H9 (cell line): ENCODE measurements at regions not wholly inside any gene's neighbourhood (a gene's known extent, or its start where the extent isn't known, plus 50 kb on each side); places are given as distances from the start of the nearest gene placed in this dataset.

Source experiments
- DNase-seq: peaks from one replicate; pipeline ENCODE4 v3.0.0-alpha.2; 2017
- H2AFZ ChIP-seq: one replicate; pipeline ENCODE4 v1.6.1; 2013; ENCODE audit warnings: mild to moderate bottlenecking, low read length, control low read depth, moderate library complexity
- H2AK5ac ChIP-seq: 2 replicates; pipeline ENCODE4 v1.6.1; 2013; ENCODE audit warnings: low read length, control low read depth, mixed read lengths; ENCODE audit not compliant: insufficient read length
- H2BK120ac ChIP-seq: one replicate; pipeline ENCODE4 v1.6.1; 2013; ENCODE audit warnings: low read depth, mild to moderate bottlenecking, low read length, control low read depth, inconsistent platforms; ENCODE audit not compliant: poor library complexity, severe bottlenecking
- H2BK12ac ChIP-seq: 2 replicates; pipeline ENCODE4 v1.6.1; 2013; ENCODE audit warnings: low read length, control low read depth, mixed read lengths, low read depth; ENCODE audit not compliant: insufficient read length
- H2BK15ac ChIP-seq: 2 replicates; pipeline ENCODE4 v1.6.1; 2013; ENCODE audit warnings: low read depth, low read length, control low read depth
- H2BK20ac ChIP-seq: one replicate; pipeline ENCODE4 v1.6.1; 2013; ENCODE audit warnings: low read depth, mild to moderate bottlenecking, low read length, control low read depth, inconsistent platforms; ENCODE audit not compliant: poor library complexity, severe bottlenecking
- H2BK5ac ChIP-seq: 2 replicates; pipeline ENCODE4 v1.6.1; 2013; ENCODE audit warnings: low read length, control low read depth, mixed read lengths; ENCODE audit not compliant: insufficient read length
- H3K14ac ChIP-seq: 2 replicates; pipeline ENCODE4 v1.6.1; 2013; ENCODE audit warnings: low read length, control low read depth; ENCODE audit not compliant: insufficient read depth
- H3K18ac ChIP-seq: 2 replicates; pipeline ENCODE4 v1.6.1; 2013; ENCODE audit warnings: low read depth, mild to moderate bottlenecking, mixed read lengths, low read length, control low read depth; ENCODE audit not compliant: insufficient read length
- H3K23ac ChIP-seq: 2 replicates; pipeline ENCODE4 v1.6.1; 2013; ENCODE audit warnings: low read length, control low read depth, mixed read lengths, low read depth; ENCODE audit not compliant: insufficient read length
- H3K23me2 ChIP-seq: 2 replicates; pipeline ENCODE4 v1.6.1; 2013; ENCODE audit warnings: low read depth, mild to moderate bottlenecking, mixed read lengths, low read length, control low read depth; ENCODE audit not compliant: insufficient read length, poor library complexity, severe bottlenecking
- H3K27ac ChIP-seq: 2 replicates; pipeline ENCODE4 v1.5.1; 2013; ENCODE audit warnings: low read length, control low read depth, mixed read lengths, low read depth; ENCODE audit not compliant: insufficient read length
- H3K27me3 ChIP-seq: 2 replicates; pipeline ENCODE4 v1.6.1; 2013; ENCODE audit warnings: low read length, control low read depth, inconsistent platforms; ENCODE audit not compliant: insufficient read depth
- H3K4ac ChIP-seq: 2 replicates; pipeline ENCODE4 v1.6.1; 2013; ENCODE audit warnings: low read depth, mild to moderate bottlenecking, control low read depth, inconsistent platforms, low read length, moderate library complexity
- H3K4me1 ChIP-seq: 2 replicates; pipeline ENCODE4 v1.6.1; 2013; ENCODE audit warnings: low read length, control low read depth, inconsistent platforms; ENCODE audit not compliant: insufficient read depth
- H3K4me2 ChIP-seq: 2 replicates; pipeline ENCODE4 v1.6.1; 2013; ENCODE audit warnings: low read length, control low read depth, mixed read lengths; ENCODE audit not compliant: insufficient read length, insufficient read depth
- H3K56ac ChIP-seq: 2 replicates; pipeline ENCODE4 v1.6.1; 2013; ENCODE audit warnings: low read depth, mild to moderate bottlenecking, mixed read lengths, low read length, control low read depth; ENCODE audit not compliant: insufficient read length
- H3K79me1 ChIP-seq: 2 replicates; pipeline ENCODE4 v1.6.1; 2013; ENCODE audit warnings: low read depth, mild to moderate bottlenecking, moderate library complexity, low read length, control low read depth, inconsistent platforms; ENCODE audit not compliant: insufficient read depth, poor library complexity, severe bottlenecking
- H3K79me2 ChIP-seq: 2 replicates; pipeline ENCODE4 v1.6.1; 2013; ENCODE audit warnings: low read length, control low read depth, inconsistent platforms; ENCODE audit not compliant: insufficient read depth
- H3K9ac ChIP-seq: 2 replicates; pipeline ENCODE4 v1.6.1; 2013; ENCODE audit warnings: low read length, control low read depth, mixed read lengths; ENCODE audit not compliant: insufficient read length; ENCODE audit errors: extremely low read depth
- H3K9me3 ChIP-seq: one replicate; pipeline ENCODE4 v1.6.1; 2013; ENCODE audit warnings: low read depth, low read length, inconsistent platforms; ENCODE audit not compliant: control insufficient read depth
- H3T11ph ChIP-seq: one replicate; pipeline ENCODE4 v1.6.1; 2013; ENCODE audit warnings: mild to moderate bottlenecking, low read length, control low read depth, inconsistent platforms
- H4K20me1 ChIP-seq: one replicate; pipeline ENCODE4 v1.6.1; 2013; ENCODE audit not compliant: control insufficient read depth, insufficient read length, insufficient read depth
- H4K5ac ChIP-seq: 2 replicates; pipeline ENCODE4 v1.6.1; 2013; ENCODE audit warnings: low read depth, mild to moderate bottlenecking, mixed read lengths, low read length, control low read depth; ENCODE audit not compliant: insufficient read length
- H4K8ac ChIP-seq: replicated peaks from 2 replicates; pipeline ENCODE4 v1.6.1; 2013; ENCODE audit warnings: low read length, control low read depth, mixed read lengths, low read depth; ENCODE audit not compliant: insufficient read length
- H4K91ac ChIP-seq: 2 replicates; pipeline ENCODE4 v1.6.1; 2013; ENCODE audit warnings: low read depth, mild to moderate bottlenecking, moderate library complexity, mixed read lengths, low read length, control low read depth; ENCODE audit not compliant: insufficient read length
- H3K27ac Mint-ChIP-seq, 3 experiments: 2 replicates in 2 of 3; 3 replicates in 1 of 3; pipeline ENCODE4 v1.8.0; 2020 to 2021; ENCODE audit warnings: mixed read lengths in 3 of 3, mild to moderate bottlenecking in 1 of 3, moderate library complexity in 1 of 3
- H3K27me3 Mint-ChIP-seq: 2 replicates; pipeline ENCODE4 v1.8.0; 2021; ENCODE audit warnings: low read depth, mild to moderate bottlenecking, moderate library complexity, mixed read lengths
- H3K36me3 Mint-ChIP-seq, 3 experiments: 2 replicates in 2 of 3; 3 replicates in 1 of 3; pipeline ENCODE4 v1.8.0; 2020 to 2021; ENCODE audit warnings: low read depth in 3 of 3, mixed read lengths in 3 of 3; ENCODE audit not compliant: insufficient read depth in 1 of 3
- H3K4me1 Mint-ChIP-seq, 2 experiments: 2 replicates each; pipeline ENCODE4 v1.8.0; 2020; ENCODE audit warnings: mixed read lengths in 2 of 2
- H3K4me3 Mint-ChIP-seq, 2 experiments: 2 replicates in 1 of 2; 3 replicates in 1 of 2; pipeline ENCODE4 v1.8.0; 2020 to 2021; ENCODE audit warnings: mild to moderate bottlenecking in 2 of 2, mixed read lengths in 2 of 2, moderate library complexity in 1 of 2
- H3K9me3 Mint-ChIP-seq, 2 experiments: 2 replicates in 1 of 2; 3 replicates in 1 of 2; pipeline ENCODE4 v1.8.0; 2020; ENCODE audit warnings: mild to moderate bottlenecking in 2 of 2, mixed read lengths in 2 of 2, moderate library complexity in 1 of 2
- CTCF ChIP-seq: fragments of 200-600 bp; sonication (generic); conservative IDR thresholded peaks from 3 replicates; pipeline ENCODE4 v1.8.0; 2021; ENCODE audit warnings: antibody characterized with exemption, mild to moderate bottlenecking
- WGBS: extraction: QIAGEN DNeasy Blood & Tissue Kit; methylation state at CpG from one replicate; pipeline ENCODE4 v1.1.7; 2013; ENCODE audit warnings: missing lambda C conversion rate, low lambda C conversion rate, mixed read lengths; ENCODE audit not compliant: insufficient read length; ENCODE audit errors: extremely low coverage; 5-methylcytosine and 5-hydroxymethylcytosine counted together

- Histone ChIP-seq H3K4ac (no peak overlapping the region), H4K8ac (no peak overlapping the region), H4K20me1 (no peaks in the 10 kb centered on the region), H3T11ph (no peak overlapping the region), H2BK15ac (no peak overlapping the region), H3K9ac (no peak overlapping the region), H3K27me3 (no peaks in the 10 kb centered on the region), H4K5ac (no peak overlapping the region), H3K23me2 (no peaks in the 10 kb centered on the region), H3K56ac (no peak overlapping the region), H2BK12ac (no peak overlapping the region), H2AK5ac (no peak overlapping the region), H3K4me2 (no peak overlapping the region), H3K79me2 (0 out of 2 replicates have a peak, but pooled peaks cover 1% of the 10 kb centered on the region), H3K14ac (no peak overlapping the region), H4K91ac (no peak overlapping the region), H2BK20ac (no peak overlapping the region), H3K18ac (no peak overlapping the region), H3K79me1 (no peaks in the 10 kb centered on the region), H3K27ac (no peak overlapping the region), H2BK120ac (no peak overlapping the region), H3K4me1 (no peaks in the 10 kb centered on the region), H3K9me3 (no peaks in the 10 kb centered on the region), H3K23ac (no peak overlapping the region), H2AFZ (no peak overlapping the region), H2BK5ac (no peak overlapping the region)
- no peaks in the 10 kb centered on the region for H3K27me3 Mint-ChIP-seq
- H3K36me3 Mint-ChIP-seq, result no peaks in the 10 kb centered on the region
- peaks cover 22 to 28% of the 10 kb centered on the region in 2 experiments for H3K4me1 Mint-ChIP-seq
- no peak overlapping the region; a peak in 1 of 5 replicates for H3K4me3 Mint-ChIP-seq
- TF ChIP-seq CTCF, result no peak
- no CpG with 5 or more reads among the region's 1 CpG for WGBS
- no peak for DNase-seq
- H3K27ac Mint-ChIP-seq, result no peak overlapping the region
- no peaks in the 10 kb centered on the region for H3K9me3 Mint-ChIP-seq
These were observed 213.7 kb upstream of the ADAMTS9 start for GRCh38 chr3:64901522-64901885.
